Adrenal gland (tissue), 5 donors: ENCODE measurements at regions not wholly inside any gene's neighbourhood (a gene's known extent, or its start where the extent isn't known, plus 50 kb on each side); places are given as distances from the start of the nearest gene placed in this dataset.

Source experiments
- CTCF ChIP-seq, 6 experiments: fragments of 450-650 bp in 4 of 6; fragments of 200-600 bp in 2 of 6; sonication (generic) in 1 of 6; IDR thresholded peaks; 1 replicate in 5 of 6; 2 replicates in 1 of 6; pipeline versions ENCODE4 v1.5.1 to v1.8.0; 2016 to 2021; ENCODE audit warnings: antibody characterized with exemption in 6 of 6, mild to moderate bottlenecking in 2 of 6, moderate library complexity in 1 of 6
- POLR2A ChIP-seq, 2 donors: fragments of 450-650 bp; IDR thresholded peaks; one replicate each; pipeline ENCODE4 v1.6.1; 2017; ENCODE audit warnings: antibody characterized with exemption in 2 of 2, mild to moderate bottlenecking in 2 of 2, moderate library complexity in 1 of 2
- donor health status: DM: no; HTN: no; CAD: no.

- TF ChIP-seq CTCF (IDR thresholded peaks at IDR 0.05): no peak
- no peak for TF ChIP-seq POLR2A (IDR thresholded peaks at IDR 0.05)
These were observed 182.8 kb downstream of the LMO4 start for GRCh38 chr1:87511449-87511848.
